HUES6 (cell line): ENCODE measurements at regions not wholly inside any gene's neighbourhood (a gene's known extent, or its start where the extent isn't known, plus 50 kb on each side); places are given as distances from the start of the nearest gene placed in this dataset.

Experiments
- H3K27ac ChIP-seq: 2 replicates; pipeline ENCODE4 v1.7.0; 2013; ENCODE audit warnings: low read depth, mild to moderate bottlenecking, low read length, inconsistent platforms
- H3K27me3 ChIP-seq: 2 replicates; pipeline ENCODE4 v1.6.1; 2013; ENCODE audit warnings: low read length; ENCODE audit not compliant: control insufficient read depth, insufficient read depth
- H3K36me3 ChIP-seq: 2 replicates; pipeline ENCODE4 v1.6.1; 2013; ENCODE audit warnings: low read length; ENCODE audit not compliant: control insufficient read depth, insufficient read depth
- H3K4me1 ChIP-seq: 2 replicates; pipeline ENCODE4 v1.6.1; 2013; ENCODE audit warnings: low read length; ENCODE audit not compliant: control insufficient read depth, insufficient read depth
- H3K4me3 ChIP-seq: 2 replicates; pipeline ENCODE4 v1.5.1; 2013; ENCODE audit warnings: low read depth, low read length
- H3K9ac ChIP-seq: one replicate; pipeline ENCODE4 v1.6.1; 2013; ENCODE audit warnings: mild to moderate bottlenecking, low read length
- H3K9me3 ChIP-seq: 2 replicates; pipeline ENCODE4 v1.6.1; 2013; ENCODE audit warnings: low read depth, low read length; ENCODE audit not compliant: control insufficient read depth, insufficient read depth

DNA sequence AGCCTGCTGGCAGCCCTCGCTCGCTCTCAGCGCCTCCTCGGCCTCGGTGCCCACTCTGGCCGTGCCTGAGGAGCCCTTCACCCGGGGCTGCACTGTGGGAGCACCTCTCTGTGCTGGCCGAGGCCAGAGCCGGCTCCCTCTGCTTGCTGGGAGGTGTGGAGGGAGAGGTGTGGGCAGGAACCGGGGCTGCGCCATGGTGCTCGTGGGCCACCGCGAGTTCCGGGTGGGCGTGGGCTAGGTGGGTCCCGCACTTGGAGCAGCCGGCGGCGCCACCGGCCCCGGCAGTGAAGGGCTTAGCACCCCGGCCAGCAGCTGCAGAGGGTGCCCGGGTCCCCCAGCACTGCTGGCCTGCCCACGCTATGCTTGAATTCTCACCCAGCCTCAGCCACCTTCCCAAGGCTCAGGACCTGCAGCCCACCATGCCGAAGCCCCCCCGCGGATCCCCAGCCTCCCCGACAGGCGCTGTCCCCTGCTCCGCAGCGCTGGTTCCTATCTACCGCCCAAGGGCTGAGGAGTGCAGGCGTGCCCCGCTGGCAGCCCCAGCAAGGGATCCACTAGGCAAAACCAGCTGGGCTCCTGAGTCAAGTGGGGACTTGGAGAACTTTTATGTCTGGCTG is 863.3 kb downstream of the IGSF11 start:
- H3K9ac ChIP-seq = no peak overlapping the region
- no peaks in the 10 kb centered on the region; the same call in 1 of the 2 replicates for H3K9me3 ChIP-seq
- H3K27me3 ChIP-seq = no peaks in the 10 kb centered on the region
- H3K27ac ChIP-seq = no peak overlapping the region
- H3K4me1 ChIP-seq = no peaks in the 10 kb centered on the region
- H3K4me3 ChIP-seq = no peak overlapping the region
- H3K36me3 ChIP-seq = no peaks in the 10 kb centered on the region

DNA sequence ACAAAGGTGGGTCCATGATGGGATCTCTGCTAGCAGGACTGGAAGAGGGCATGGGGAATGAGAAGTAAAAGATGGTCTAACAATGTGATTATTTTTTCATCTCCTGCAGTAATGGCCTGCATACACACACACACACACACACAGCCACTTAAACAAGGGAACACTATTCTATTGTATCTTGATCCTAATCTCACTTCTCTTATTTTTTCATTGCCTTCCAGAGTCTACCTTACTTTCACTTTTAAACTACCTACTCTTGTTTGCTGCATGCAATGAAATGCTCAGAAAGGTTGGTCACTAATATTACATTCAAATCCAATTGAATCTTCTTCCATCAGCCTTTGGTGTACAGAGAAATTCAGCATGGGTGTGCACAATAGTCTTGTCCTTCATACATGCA is 853.8 kb downstream of the IGSF11 start:
- H3K27ac ChIP-seq = no peak overlapping the region
- no peaks in the 10 kb centered on the region for H3K36me3 ChIP-seq

DNA sequence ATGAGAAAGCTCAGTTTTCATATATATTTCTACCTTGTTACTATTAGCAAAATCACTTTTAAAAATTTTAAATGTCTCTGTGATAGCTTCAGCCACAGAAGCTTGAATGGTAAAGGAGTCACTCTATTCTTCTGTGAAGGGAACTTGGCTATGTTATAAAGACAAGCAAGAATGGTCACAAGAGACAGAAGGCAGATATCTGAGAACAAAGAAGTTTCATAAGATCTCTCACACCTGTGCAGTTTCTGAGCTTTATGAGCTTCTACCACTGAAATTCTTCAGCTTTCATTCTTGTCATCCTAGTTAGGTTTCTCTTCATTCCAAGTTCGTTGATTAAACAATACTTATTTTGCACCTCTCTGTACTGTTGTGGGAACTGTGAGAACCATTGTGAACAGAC is 853.4 kb downstream of the IGSF11 start:
- Histone ChIP-seq H3K4me3 (no peak overlapping the region), H3K9me3 (no peaks in the 10 kb centered on the region), H3K27ac (no peak overlapping the region), H3K36me3 (no peaks in the 10 kb centered on the region), H3K4me1 (no peaks in the 10 kb centered on the region), H3K9ac (no peak overlapping the region), H3K27me3 (no peaks in the 10 kb centered on the region)

More for the DNA sequence above, 853.8 kb downstream of the IGSF11 start:
- H3K4me3 ChIP-seq = no peak overlapping the region
- no peak overlapping the region for H3K9ac ChIP-seq
- H3K9me3 ChIP-seq = no peaks in the 10 kb centered on the region
- no peaks in the 10 kb centered on the region for H3K27me3 ChIP-seq
- H3K4me1 ChIP-seq = no peaks in the 10 kb centered on the region

DNA sequence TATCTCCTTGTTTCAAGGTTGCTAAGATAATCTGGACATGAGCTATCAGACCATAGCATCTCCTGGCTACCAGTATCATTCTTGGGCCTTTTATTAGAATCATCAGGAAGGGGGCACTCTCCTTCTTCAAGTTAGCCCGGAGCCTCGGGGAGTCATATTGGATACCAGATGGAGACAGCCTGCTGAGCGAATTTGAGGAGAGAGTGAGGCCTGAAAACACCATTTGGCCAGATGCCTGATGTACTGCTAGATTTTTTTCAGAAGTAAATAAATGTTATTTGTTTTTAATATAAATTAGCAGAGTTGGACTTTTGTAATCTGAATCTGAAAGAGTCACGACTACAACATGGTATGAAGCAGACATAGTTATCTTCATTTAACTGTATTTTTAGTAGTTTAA is 848.6 kb downstream of the IGSF11 start:
- H3K27ac ChIP-seq = no peak overlapping the region
- no peak overlapping the region for H3K9ac ChIP-seq
- H3K27me3 ChIP-seq = no peaks in the 10 kb centered on the region
- no peaks in the 10 kb centered on the region for H3K4me1 ChIP-seq
- no peaks in the 10 kb centered on the region for H3K36me3 ChIP-seq
- H3K9me3 ChIP-seq = no peaks in the 10 kb centered on the region
- H3K4me3 ChIP-seq = no peak overlapping the region

DNA sequence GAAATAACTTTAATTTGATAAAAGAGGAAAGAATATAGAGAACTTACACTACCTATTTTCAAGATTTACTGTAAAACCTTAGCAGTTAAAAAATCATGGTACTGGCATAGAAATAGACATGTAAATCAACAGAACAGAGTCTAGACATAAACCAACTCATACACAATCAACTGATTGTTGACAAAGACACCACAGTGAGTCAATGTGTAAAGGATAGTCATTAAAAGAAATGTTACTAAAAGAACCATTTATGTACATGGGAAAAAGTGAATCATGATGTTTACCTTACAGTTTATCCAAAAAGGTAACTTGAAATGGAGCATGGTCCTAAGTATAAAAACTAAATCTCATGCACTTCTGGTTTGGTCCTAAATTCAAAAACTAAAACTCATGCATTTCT is 847.4 kb downstream of the IGSF11 start:
- no peaks in the 10 kb centered on the region for H3K36me3 ChIP-seq
- no peak overlapping the region for H3K4me3 ChIP-seq

DNA sequence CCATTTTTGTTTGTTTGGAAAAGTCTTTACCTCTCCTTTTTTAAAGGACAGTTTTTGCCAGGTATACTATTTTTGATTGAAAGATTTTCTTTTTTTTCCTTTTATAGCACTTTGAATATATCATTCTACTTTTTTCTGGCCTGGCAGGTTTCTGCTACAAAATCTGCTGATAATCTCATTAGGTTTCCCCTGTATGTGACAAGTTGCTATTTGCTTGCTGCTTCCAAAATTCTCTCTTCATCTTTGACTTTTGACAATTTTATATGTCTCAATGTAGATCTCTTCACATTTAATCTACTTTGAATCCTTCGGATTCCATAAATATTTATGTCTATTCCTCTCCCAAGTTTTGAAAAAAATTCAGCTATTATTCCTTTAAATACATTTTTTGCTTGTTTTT is 838.5 kb downstream of the IGSF11 start:
- Histone ChIP-seq H3K9me3 (peaks cover 28% of the 10 kb centered on the region; the same call in 1 of the 2 replicates), H3K9ac (no peak overlapping the region), H3K27me3 (no peaks in the 10 kb centered on the region), H3K27ac (no peak overlapping the region), H3K4me3 (no peak overlapping the region), H3K36me3 (no peaks in the 10 kb centered on the region), H3K4me1 (no peaks in the 10 kb centered on the region)

More for the DNA sequence above, 847.4 kb downstream of the IGSF11 start:
- H3K9me3 ChIP-seq = peaks cover 3% of the 10 kb centered on the region; the same call in 1 of the 2 replicates
- H3K9ac ChIP-seq = no peak overlapping the region
- H3K27me3 ChIP-seq = no peaks in the 10 kb centered on the region
- H3K27ac ChIP-seq = no peak overlapping the region
- no peaks in the 10 kb centered on the region for H3K4me1 ChIP-seq

DNA sequence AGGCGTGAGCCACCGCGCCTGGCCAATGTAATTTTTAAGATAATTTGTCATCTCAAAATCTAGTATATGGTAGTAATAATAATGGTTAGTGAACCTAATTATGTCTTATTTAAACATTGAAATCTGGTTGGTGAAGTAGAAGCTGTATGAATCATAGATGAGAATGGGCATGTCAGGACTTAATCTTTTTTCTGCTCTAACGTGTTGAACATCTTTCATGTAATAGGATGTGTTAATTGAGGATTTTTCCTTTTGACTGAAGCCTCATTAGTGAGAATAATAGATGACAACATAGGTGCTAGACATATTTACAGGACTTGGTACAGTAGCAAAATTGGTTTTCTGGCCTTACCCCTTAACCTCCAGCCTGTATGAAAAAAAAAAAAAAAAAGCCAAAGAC is 835.6 kb downstream of the IGSF11 start:
- no peaks in the 10 kb centered on the region for H3K4me1 ChIP-seq
- no peaks in the 10 kb centered on the region for H3K36me3 ChIP-seq
- H3K9ac ChIP-seq = no peak overlapping the region
- no peaks in the 10 kb centered on the region for H3K27me3 ChIP-seq
- H3K27ac ChIP-seq = no peak overlapping the region
- H3K9me3 ChIP-seq = peaks cover 21% of the 10 kb centered on the region; the same call in 1 of the 2 replicates
- no peak overlapping the region for H3K4me3 ChIP-seq

DNA sequence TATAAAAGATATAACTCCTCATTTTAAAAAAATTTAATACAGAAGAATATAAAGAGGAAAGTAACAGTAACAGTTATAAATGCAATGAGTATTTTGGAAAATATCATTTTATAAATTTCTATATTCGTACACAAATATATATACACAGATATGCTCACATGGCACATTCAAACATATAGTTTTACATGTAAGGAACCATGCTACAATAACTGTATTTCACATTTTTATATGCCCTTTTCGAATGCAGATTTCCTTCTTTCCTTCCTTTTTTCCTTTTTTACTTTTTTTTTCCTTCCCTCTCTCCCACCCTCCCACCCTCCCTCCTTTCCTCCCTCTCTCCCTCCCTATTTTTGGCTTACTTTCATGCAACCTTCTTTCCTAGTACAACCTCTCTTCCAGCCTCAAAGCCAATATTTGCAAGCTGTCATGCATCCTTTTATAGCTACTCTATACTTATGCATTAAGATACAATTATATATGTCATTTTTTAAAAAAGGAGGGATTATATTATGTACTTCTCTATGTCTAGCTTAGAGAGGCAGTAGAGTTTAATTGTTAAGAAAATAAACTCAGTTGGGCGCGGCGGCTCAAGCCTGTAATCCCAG is 830.5 kb downstream of the IGSF11 start:
- H3K27me3 ChIP-seq = no peaks in the 10 kb centered on the region
- peaks cover 2% of the 10 kb centered on the region; the same call in 1 of the 2 replicates for H3K9me3 ChIP-seq
- H3K9ac ChIP-seq = no peak overlapping the region
- no peaks in the 10 kb centered on the region for H3K36me3 ChIP-seq
- H3K27ac ChIP-seq = no peak overlapping the region
- no peak overlapping the region for H3K4me3 ChIP-seq
- H3K4me1 ChIP-seq = no peaks in the 10 kb centered on the region

DNA sequence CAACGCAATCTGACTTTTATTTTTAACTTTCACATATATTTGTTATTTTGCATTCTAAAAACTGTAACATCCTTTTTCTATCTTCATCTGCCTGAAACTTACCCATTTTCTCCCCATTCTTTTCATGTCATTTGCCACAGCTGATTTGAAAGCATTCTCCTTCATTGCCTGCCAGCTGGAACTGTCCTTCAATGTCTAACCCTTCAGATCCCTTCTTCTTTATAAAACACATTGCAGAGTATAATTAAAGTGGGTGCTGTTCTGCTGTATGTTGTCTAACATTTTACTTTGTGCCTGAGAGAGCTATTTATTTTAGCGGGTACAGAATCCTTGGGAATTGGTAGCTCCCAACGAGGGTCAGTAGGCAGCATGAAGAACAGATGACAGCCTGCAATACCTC is 827.4 kb downstream of the IGSF11 start:
- Histone ChIP-seq H3K9me3 (no peaks in the 10 kb centered on the region), H3K4me3 (no peak overlapping the region), H3K36me3 (no peaks in the 10 kb centered on the region)

DNA sequence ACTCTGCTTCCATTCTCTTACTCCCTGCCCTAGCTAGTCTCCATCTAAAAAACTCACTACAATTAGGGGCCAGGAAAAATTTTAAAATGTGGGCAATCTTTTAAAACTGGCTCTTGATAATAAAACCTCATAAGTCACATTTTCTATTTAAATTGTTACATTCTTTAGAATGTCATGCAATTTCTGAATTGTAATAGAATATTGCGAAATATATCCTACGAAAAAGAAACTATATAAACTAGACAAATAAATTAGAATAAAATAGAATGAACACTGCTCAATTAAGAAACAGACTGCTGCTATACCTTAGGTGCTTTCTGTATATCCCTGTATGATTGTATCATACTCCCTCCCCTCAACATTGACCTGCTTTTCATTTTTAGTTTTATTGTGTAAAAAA is 826.0 kb downstream of the IGSF11 start:
- Histone ChIP-seq H3K9ac (no peak overlapping the region), H3K4me3 (no peak overlapping the region), H3K4me1 (no peaks in the 10 kb centered on the region), H3K27me3 (no peaks in the 10 kb centered on the region), H3K27ac (no peak overlapping the region), H3K36me3 (no peaks in the 10 kb centered on the region), H3K9me3 (no peaks in the 10 kb centered on the region)

More for the DNA sequence above, 827.4 kb downstream of the IGSF11 start:
- H3K27me3 ChIP-seq = no peaks in the 10 kb centered on the region
- no peaks in the 10 kb centered on the region for H3K4me1 ChIP-seq
- no peak overlapping the region for H3K9ac ChIP-seq
- no peak overlapping the region for H3K27ac ChIP-seq

DNA sequence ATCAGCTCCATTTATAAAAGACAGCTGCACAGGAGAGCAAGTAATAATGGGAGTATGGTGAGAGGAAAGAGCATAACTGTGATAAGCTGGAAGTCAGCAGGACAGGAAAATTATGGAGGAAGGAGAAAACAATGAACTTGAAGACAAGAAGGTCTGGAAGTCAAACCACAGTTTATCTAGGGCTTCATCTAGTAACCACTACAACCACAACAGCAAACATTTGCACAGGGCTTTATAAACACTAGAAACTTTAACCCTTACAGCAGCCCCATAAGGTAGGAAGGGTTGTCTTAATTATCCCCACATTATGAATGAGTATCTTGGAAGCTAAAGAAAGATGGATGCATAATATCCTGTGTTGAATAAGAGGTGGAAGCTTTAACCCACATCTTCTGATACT is 820.8 kb downstream of the IGSF11 start:
- Histone ChIP-seq H3K27ac (no peak overlapping the region), H3K36me3 (no peaks in the 10 kb centered on the region), H3K9me3 (no peaks in the 10 kb centered on the region), H3K9ac (no peak overlapping the region), H3K4me1 (no peaks in the 10 kb centered on the region), H3K4me3 (no peak overlapping the region), H3K27me3 (no peaks in the 10 kb centered on the region)
